SK-N-SH (cell line): ENCODE measurements at regions not wholly inside any gene's neighbourhood (a gene's known extent, or its start where the extent isn't known, plus 50 kb on each side); places are given as distances from the start of the nearest gene placed in this dataset.

Experiments used
- CTCF ChIA-PET: fragments of 300-600, 350-600 bp; formaldehyde crosslinking; extraction: SDS; loops from one replicate; lab custom pipeline; 2021; lab: Yijun Ruan, JAX
- POLR2A ChIA-PET: fragments of 350-600 bp; sonication (Branson Sonifier 250); formaldehyde crosslinking; extraction: SDS; loops from one replicate; lab custom pipeline; 2020; ENCODE audit warnings: antibody characterized with exemption, inconsistent platforms; lab: Yijun Ruan, JAX
- DNase-seq: peaks from one replicate; pipeline ENCODE4 v3.0.0; 2012
- H2AFZ ChIP-seq: fragments of 200-600 bp; sonication (generic); 2 replicates; pipeline ENCODE4 v1.8.1; 2016; ENCODE audit warnings: antibody characterized with exemption, mild to moderate bottlenecking, low read depth
- H3F3A ChIP-seq: fragments of 200-600 bp; sonication (generic); replicated peaks from 2 replicates; pipeline ENCODE3; 2016; ENCODE audit warnings: antibody characterized with exemption, mild to moderate bottlenecking; ENCODE audit not compliant: insufficient read depth
- H3K27ac ChIP-seq, 2 experiments: fragments of 200-500 bp in 1 of 2; fragments of 200-600 bp in 1 of 2; sonication (Bioruptor generic) in 1 of 2; sonication (generic), shearing (Covaris generic) in 1 of 2; 2 replicates each; pipeline versions ENCODE4 v1.5.1 to v1.6.1; 2014 to 2016; ENCODE audit warnings: low read depth in 2 of 2, inconsistent platforms in 1 of 2, low read length in 1 of 2, mild to moderate bottlenecking in 1 of 2, mixed read lengths in 1 of 2
- H3K27me3 ChIP-seq: fragments of 200-600 bp; sonication (generic), shearing (Covaris generic); 2 replicates; pipeline ENCODE4 v1.6.1; 2016; ENCODE audit warnings: mixed run types; ENCODE audit not compliant: insufficient read depth
- H3K36me3 ChIP-seq, 2 experiments: fragments of 200-500 bp in 1 of 2; fragments of 200-600 bp in 1 of 2; sonication (Bioruptor generic) in 1 of 2; sonication (generic) in 1 of 2; replicated peaks in 1 of 2; 2 replicates each; pipeline versions ENCODE3 to v1.5.1; 2014 to 2016; ENCODE audit warnings: low read length in 1 of 2, mild to moderate bottlenecking in 1 of 2; ENCODE audit not compliant: insufficient read depth in 2 of 2, control insufficient read depth in 1 of 2
- H3K4me1 ChIP-seq, 2 experiments: fragments of 200-500 bp in 1 of 2; fragments of 200-600 bp in 1 of 2; sonication (Bioruptor generic) in 1 of 2; sonication (generic), shearing (Covaris generic) in 1 of 2; 2 replicates each; pipeline versions ENCODE4 v1.5.1 to v1.6.1; 2014 to 2016; ENCODE audit warnings: low read depth in 1 of 2, low read length in 1 of 2, mixed run types in 1 of 2; ENCODE audit not compliant: insufficient read depth in 2 of 2, control insufficient read depth in 1 of 2
- H3K4me2 ChIP-seq: fragments of 200-600 bp; sonication (generic), shearing (Covaris generic); 2 replicates; pipeline ENCODE4 v1.6.1; 2017; ENCODE audit warnings: mixed run types
- H3K4me3 ChIP-seq, 2 experiments: fragments of 200-500 bp in 1 of 2; fragments of 200-600 bp in 1 of 2; sonication (Bioruptor generic) in 1 of 2; sonication (generic), shearing (Covaris generic) in 1 of 2; 2 replicates each; pipeline versions ENCODE4 v1.5.1 to v1.8.1; 2014 to 2016; ENCODE audit warnings: low read depth in 2 of 2, inconsistent platforms in 1 of 2, low read length in 1 of 2, mild to moderate bottlenecking in 1 of 2, mixed read lengths in 1 of 2, moderate library complexity in 1 of 2
- H3K79me2 ChIP-seq: fragments of 200-600 bp; sonication (generic); 2 replicates; pipeline ENCODE4 v1.8.1; 2017; ENCODE audit warnings: mild to moderate bottlenecking; ENCODE audit not compliant: insufficient read depth
- H3K9ac ChIP-seq: fragments of 200-600 bp; sonication (generic); 2 replicates; pipeline ENCODE4 v1.6.1; 2017; ENCODE audit warnings: mixed run types
- H3K9me2 ChIP-seq: fragments of 200-600 bp; sonication (generic); 2 replicates; pipeline ENCODE4 v1.6.1; 2017; ENCODE audit warnings: mixed run types
- H3K9me3 ChIP-seq: fragments of 200-600 bp; sonication (generic); 2 replicates; pipeline ENCODE4 v1.6.1; 2017; ENCODE audit warnings: mixed run types, mild to moderate bottlenecking, moderate library complexity
- H4K20me1 ChIP-seq: fragments of 200-600 bp; sonication (generic); 2 replicates; pipeline ENCODE4 v1.6.1; 2017; ENCODE audit warnings: mild to moderate bottlenecking, mixed run types; ENCODE audit not compliant: insufficient read depth
- EP300 ChIP-seq, 2 experiments: IDR thresholded peaks; 2 replicates each; pipeline versions ENCODE4 v1.4.0 to v1.6.1; 2012; ENCODE audit warnings: borderline replicate concordance in 1 of 2, low read depth in 1 of 2, low read length in 1 of 2
- EZH2phosphoT487 ChIP-seq: fragments of 200-600 bp; sonication (generic); IDR thresholded peaks from 2 replicates; pipeline ENCODE4 v1.6.1; 2017; ENCODE audit warnings: low read depth, mixed run types, mild to moderate bottlenecking, antibody characterized with exemption, moderate library complexity, borderline replicate concordance
- RAD21 ChIP-seq: IDR thresholded peaks from 2 replicates; pipeline ENCODE4 v1.6.1; 2012; ENCODE audit warnings: mild to moderate bottlenecking, low read length
- RFX5 ChIP-seq: IDR thresholded peaks from 2 replicates; pipeline ENCODE4 v1.6.1; 2012; ENCODE audit warnings: mild to moderate bottlenecking, improper control_type of control experiment, low read length
- SMC3 ChIP-seq: IDR thresholded peaks from 2 replicates; pipeline ENCODE4 v1.6.1; 2012; ENCODE audit warnings: low read depth, low read length, improper control_type of control experiment
- WGBS: methylation state at CpG from one replicate; pipeline ENCODE4 v1.1.6; 2017; ENCODE audit warnings: low lambda C conversion rate; 5-methylcytosine and 5-hydroxymethylcytosine counted together
- TF ChIP-seq, protein P1 (sequence below): IDR thresholded peaks from 2 replicates; pipeline ENCODE4 v1.4.0; 2012; ENCODE audit warnings: low read depth
- TF ChIP-seq, protein P2 (sequence below): IDR thresholded peaks from 2 replicates; pipeline ENCODE4; 2012
- TF ChIP-seq, protein P3 (sequence below): fragments of 200-600 bp; sonication (generic); IDR thresholded peaks from 2 replicates; pipeline ENCODE4 v1.6.1; 2017; ENCODE audit warnings: antibody characterized with exemption, mild to moderate bottlenecking, moderate library complexity
- TF ChIP-seq, protein P4 (sequence below): IDR thresholded peaks from 2 replicates; pipeline ENCODE4 v1.4.0; 2012; ENCODE audit warnings: low read depth, borderline replicate concordance
- TF ChIP-seq, protein P5 (sequence below): fragments of 150-350 bp; IDR thresholded peaks from 2 replicates; pipeline ENCODE4 v1.6.1; 2016; ENCODE audit warnings: mild to moderate bottlenecking, low read depth, low read length

DNA sequence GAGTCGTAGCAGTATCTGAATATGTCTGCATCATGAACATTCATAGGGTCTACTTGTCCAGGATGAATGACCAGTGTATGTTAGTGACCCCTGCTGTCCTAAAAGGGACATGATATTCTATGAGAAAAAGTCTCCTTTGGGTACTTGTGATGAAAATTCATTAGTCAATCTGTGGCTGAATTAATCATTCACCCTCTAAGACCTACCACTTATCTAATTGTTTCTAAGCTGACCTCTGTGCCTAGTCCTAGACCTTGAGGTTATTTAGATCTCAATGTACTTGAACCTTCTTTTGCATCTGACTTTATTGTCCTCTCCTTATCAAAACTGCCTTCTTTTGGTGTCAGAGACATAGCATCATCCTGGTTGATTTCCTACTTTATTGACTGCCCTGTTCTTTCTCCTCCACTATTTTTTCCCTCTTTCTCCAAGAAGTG, 799.3 kb downstream of the DIPK2A start:
- DNase-seq, result no peak

DNA sequence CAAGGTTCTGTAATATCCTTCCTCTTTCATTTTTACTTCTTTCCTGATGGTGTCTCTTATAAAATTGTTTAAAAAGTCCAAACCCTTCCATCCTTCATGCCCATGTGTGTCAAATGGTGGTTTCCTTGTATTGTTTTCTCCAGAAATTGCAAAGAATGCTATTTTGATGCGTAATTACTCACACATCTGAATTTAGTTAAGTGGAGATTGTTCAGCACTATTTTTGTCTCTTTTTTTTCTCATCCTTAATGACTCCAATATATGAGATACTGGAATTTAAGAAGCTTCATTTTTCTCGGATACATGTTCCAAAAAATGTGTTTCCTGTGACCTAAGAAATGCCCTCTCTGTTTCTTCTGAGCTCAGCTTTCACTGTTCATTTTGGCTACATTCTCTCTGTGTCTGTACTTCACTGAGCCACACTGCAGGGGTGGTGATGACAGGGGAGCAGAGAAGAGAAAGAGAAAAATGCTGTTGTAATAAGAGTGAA, 799.8 kb downstream of the DIPK2A start:
- Histone ChIP-seq H3K79me2 (no peaks in the 10 kb centered on the region), H3K27me3 (no peaks in the 10 kb centered on the region), H3F3A (no peaks in the 10 kb centered on the region), H3K4me1 (no peaks in the 10 kb centered on the region), H3K4me2 (no peak overlapping the region), H3K9me2 (no peaks in the 10 kb centered on the region), H2AFZ (no peak overlapping the region), H3K4me3 (no peak overlapping the region), H3K36me3 (no peaks in the 10 kb centered on the region), H3K9ac (no peak overlapping the region), H4K20me1 (no peaks in the 10 kb centered on the region), H3K9me3 (no peaks in the 10 kb centered on the region), H3K27ac (no peak overlapping the region)
- 0% methylated on average over 2 of the region's 2 CpGs for WGBS
- POLR2A ChIA-PET, result no interaction called here
- CTCF ChIA-PET, result interaction anchor here (0.7 kb wide), 1 partner anchor 909 kb away, joined by 3 read pairs; no protein-coding TSS in a partner anchor
- DNase-seq, result no peak
- TF ChIP-seq, protein P1, sequence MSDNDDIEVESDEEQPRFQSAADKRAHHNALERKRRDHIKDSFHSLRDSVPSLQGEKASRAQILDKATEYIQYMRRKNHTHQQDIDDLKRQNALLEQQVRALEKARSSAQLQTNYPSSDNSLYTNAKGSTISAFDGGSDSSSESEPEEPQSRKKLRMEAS, result no peak
- TF ChIP-seq, protein P2, sequence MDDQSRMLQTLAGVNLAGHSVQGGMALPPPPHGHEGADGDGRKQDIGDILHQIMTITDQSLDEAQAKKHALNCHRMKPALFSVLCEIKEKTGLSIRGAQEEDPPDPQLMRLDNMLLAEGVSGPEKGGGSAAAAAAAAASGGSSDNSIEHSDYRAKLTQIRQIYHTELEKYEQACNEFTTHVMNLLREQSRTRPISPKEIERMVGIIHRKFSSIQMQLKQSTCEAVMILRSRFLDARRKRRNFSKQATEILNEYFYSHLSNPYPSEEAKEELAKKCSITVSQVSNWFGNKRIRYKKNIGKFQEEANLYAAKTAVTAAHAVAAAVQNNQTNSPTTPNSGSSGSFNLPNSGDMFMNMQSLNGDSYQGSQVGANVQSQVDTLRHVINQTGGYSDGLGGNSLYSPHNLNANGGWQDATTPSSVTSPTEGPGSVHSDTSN, result no peak
- TF ChIP-seq EZH2phosphoT487 (no peak), RFX5 (no peak), RAD21 (no peak), EP300 (IDR thresholded peaks at IDR 0.05; ENCODE audit: borderline replicate concordance in 1 of 2, low read depth in 1 of 2, low read length in 1 of 2) (no peak)
- TF ChIP-seq, protein P3, sequence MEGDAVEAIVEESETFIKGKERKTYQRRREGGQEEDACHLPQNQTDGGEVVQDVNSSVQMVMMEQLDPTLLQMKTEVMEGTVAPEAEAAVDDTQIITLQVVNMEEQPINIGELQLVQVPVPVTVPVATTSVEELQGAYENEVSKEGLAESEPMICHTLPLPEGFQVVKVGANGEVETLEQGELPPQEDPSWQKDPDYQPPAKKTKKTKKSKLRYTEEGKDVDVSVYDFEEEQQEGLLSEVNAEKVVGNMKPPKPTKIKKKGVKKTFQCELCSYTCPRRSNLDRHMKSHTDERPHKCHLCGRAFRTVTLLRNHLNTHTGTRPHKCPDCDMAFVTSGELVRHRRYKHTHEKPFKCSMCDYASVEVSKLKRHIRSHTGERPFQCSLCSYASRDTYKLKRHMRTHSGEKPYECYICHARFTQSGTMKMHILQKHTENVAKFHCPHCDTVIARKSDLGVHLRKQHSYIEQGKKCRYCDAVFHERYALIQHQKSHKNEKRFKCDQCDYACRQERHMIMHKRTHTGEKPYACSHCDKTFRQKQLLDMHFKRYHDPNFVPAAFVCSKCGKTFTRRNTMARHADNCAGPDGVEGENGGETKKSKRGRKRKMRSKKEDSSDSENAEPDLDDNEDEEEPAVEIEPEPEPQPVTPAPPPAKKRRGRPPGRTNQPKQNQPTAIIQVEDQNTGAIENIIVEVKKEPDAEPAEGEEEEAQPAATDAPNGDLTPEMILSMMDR, result no peak
- TF ChIP-seq, protein P4, sequence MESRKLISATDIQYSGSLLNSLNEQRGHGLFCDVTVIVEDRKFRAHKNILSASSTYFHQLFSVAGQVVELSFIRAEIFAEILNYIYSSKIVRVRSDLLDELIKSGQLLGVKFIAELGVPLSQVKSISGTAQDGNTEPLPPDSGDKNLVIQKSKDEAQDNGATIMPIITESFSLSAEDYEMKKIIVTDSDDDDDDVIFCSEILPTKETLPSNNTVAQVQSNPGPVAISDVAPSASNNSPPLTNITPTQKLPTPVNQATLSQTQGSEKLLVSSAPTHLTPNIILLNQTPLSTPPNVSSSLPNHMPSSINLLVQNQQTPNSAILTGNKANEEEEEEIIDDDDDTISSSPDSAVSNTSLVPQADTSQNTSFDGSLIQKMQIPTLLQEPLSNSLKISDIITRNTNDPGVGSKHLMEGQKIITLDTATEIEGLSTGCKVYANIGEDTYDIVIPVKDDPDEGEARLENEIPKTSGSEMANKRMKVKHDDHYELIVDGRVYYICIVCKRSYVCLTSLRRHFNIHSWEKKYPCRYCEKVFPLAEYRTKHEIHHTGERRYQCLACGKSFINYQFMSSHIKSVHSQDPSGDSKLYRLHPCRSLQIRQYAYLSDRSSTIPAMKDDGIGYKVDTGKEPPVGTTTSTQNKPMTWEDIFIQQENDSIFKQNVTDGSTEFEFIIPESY, result no peak

More for the DNA sequence above, 799.3 kb downstream of the DIPK2A start:
- Histone ChIP-seq H3K9me3 (no peaks in the 10 kb centered on the region), H3F3A (no peaks in the 10 kb centered on the region), H3K4me3 (no peak overlapping the region), H3K4me2 (no peak overlapping the region), H3K27ac (no peak overlapping the region), H3K27me3 (no peaks in the 10 kb centered on the region), H3K9me2 (no peaks in the 10 kb centered on the region), H4K20me1 (no peaks in the 10 kb centered on the region), H3K9ac (no peak overlapping the region), H2AFZ (no peak overlapping the region), H3K4me1 (no peaks in the 10 kb centered on the region), H3K36me3 (no peaks in the 10 kb centered on the region), H3K79me2 (no peaks in the 10 kb centered on the region)
- ChIA-PET POLR2A (no interaction called here), CTCF (no interaction called here)
- TF ChIP-seq SMC3, result peak; percentile 15; the same call in 1 of the 2 replicates
- TF ChIP-seq, protein P3, result peak; percentile 51
- TF ChIP-seq, protein P5, sequence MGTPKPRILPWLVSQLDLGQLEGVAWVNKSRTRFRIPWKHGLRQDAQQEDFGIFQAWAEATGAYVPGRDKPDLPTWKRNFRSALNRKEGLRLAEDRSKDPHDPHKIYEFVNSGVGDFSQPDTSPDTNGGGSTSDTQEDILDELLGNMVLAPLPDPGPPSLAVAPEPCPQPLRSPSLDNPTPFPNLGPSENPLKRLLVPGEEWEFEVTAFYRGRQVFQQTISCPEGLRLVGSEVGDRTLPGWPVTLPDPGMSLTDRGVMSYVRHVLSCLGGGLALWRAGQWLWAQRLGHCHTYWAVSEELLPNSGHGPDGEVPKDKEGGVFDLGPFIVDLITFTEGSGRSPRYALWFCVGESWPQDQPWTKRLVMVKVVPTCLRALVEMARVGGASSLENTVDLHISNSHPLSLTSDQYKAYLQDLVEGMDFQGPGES, result no peak
- TF ChIP-seq RAD21, result peak; percentile 52
- WGBS, result 5% methylated on average over 1 of the region's 1 CpG
